ENCODE measurements at regions not wholly inside any gene's neighbourhood (a gene's known extent, or its start where the extent isn't known, plus 50 kb on each side); places are given as distances from the start of the nearest gene placed in this dataset.

GRCh38 chr14:37779480-37779879 is 184.1 kb downstream of the TTC6 start:
- TF ChIP-seq CTCF (IDR thresholded peaks at IDR 0.05) (no peak), POLR2A (IDR thresholded peaks at IDR 0.05) (no peak), EP300 (IDR thresholded peaks at IDR 0.05) (no peak)
